HepG2 (cell line): ENCODE measurements at regions not wholly inside any gene's neighbourhood (a gene's known extent, or its start where the extent isn't known, plus 50 kb on each side); places are given as distances from the start of the nearest gene placed in this dataset.

ENCODE experiments used
- ATAC-seq: fragments of 200-7000 bp; cut with Tn5 transposase; 3 replicates; pipeline ENCODE4 v1.9.1; 2020; ENCODE audit warnings: mild to moderate bottlenecking, moderate library complexity
- BruUV-seq: library from RNA; stranded (reverse); fragments of 400-500 nt; replicated peaks from 2 replicates; lab custom pipeline; 2021; lab: Mats Ljungman, UMichigan
- CTCF ChIA-PET: fragments of 300-600 bp; formaldehyde crosslinking; extraction: SDS; loops from one replicate; lab custom pipeline; 2021; ENCODE audit warnings: low total read pairs, inconsistent platforms, low intra/inter-chr PET ratio; lab: Yijun Ruan, JAX
- POLR2A ChIA-PET: fragments of 350-600 bp; sonication (Branson Sonifier 250); formaldehyde crosslinking; loops from one replicate; lab custom pipeline; 2020; ENCODE audit warnings: antibody characterized with exemption, inconsistent platforms; lab: Yijun Ruan, JAX
- DNase-seq: peaks from one replicate; pipeline ENCODE4 v3.0.0-alpha.2; 2015; ENCODE audit warnings: low spot score
- FAIRE-seq: peaks from 3 replicates; lab custom pipeline; 2011; peaks lifted over from hg19 to GRCh38; lab: Jason Lieb, UNC
- H2AFZ ChIP-seq: one replicate; pipeline ENCODE4 v1.6.1; 2011; ENCODE audit warnings: low read length, inconsistent platforms
- H3K27ac ChIP-seq: fragments of 300-600 bp; 3 replicates; pipeline ENCODE4 v1.8.0; 2011; ENCODE audit warnings: mixed run types, mild to moderate bottlenecking, mixed read lengths, low read length, inconsistent platforms; ENCODE audit not compliant: insufficient read depth; ENCODE audit errors: extremely low read length
- H3K27me3 ChIP-seq, 2 experiments: fragments of 200-600 bp in 1 of 2; 2 replicates in 1 of 2; 3 replicates in 1 of 2; pipeline versions ENCODE4 v1.6.0 to v1.8.0; 2011; ENCODE audit warnings: low read length in 2 of 2, mild to moderate bottlenecking in 2 of 2, moderate library complexity in 2 of 2, inconsistent platforms in 1 of 2; ENCODE audit not compliant: insufficient read depth in 2 of 2, control insufficient read depth in 1 of 2
- H3K36me3 ChIP-seq, 2 experiments: fragments of 200-600 bp in 1 of 2; replicated peaks in 1 of 2; 2 replicates in 1 of 2; 3 replicates in 1 of 2; pipeline versions ENCODE4 v1.5.1 to v1.8.0; 2011; ENCODE audit warnings: low read length in 2 of 2, inconsistent platforms in 1 of 2; ENCODE audit not compliant: insufficient read depth in 2 of 2, control insufficient read depth in 1 of 2
- H3K4me1 ChIP-seq: 2 replicates; pipeline ENCODE4 v1.5.1; 2012; ENCODE audit warnings: low read length, inconsistent platforms; ENCODE audit not compliant: insufficient read depth
- H3K4me2 ChIP-seq: 2 replicates; pipeline ENCODE4 v1.6.0; 2011; ENCODE audit warnings: low read depth, low read length, inconsistent platforms
- H3K4me3 ChIP-seq, 3 experiments: fragments of 200-600 bp in 1 of 3; sonication (generic), shearing (Covaris generic) in 1 of 3; replicated peaks in 1 of 3; 2 replicates each; pipeline ENCODE4 v1.5.1; 2011 to 2016; ENCODE audit warnings: low read length in 3 of 3, inconsistent platforms in 2 of 3, low read depth in 2 of 3, mild to moderate bottlenecking in 2 of 3, control low read depth in 1 of 3, mixed read lengths in 1 of 3; ENCODE audit not compliant: insufficient read depth in 1 of 3
- H3K79me2 ChIP-seq: one replicate; pipeline ENCODE4 v1.6.1; 2011; ENCODE audit warnings: low read length, inconsistent platforms; ENCODE audit not compliant: insufficient read depth
- H3K9ac ChIP-seq: 2 replicates; pipeline ENCODE4 v1.6.0; 2011; ENCODE audit warnings: mild to moderate bottlenecking, low read depth, low read length, inconsistent platforms; ENCODE audit not compliant: insufficient read depth
- H3K9me3 ChIP-seq: 2 replicates; pipeline ENCODE4 v1.5.1; 2012; ENCODE audit warnings: mild to moderate bottlenecking, low read length
- H4K20me1 ChIP-seq: 2 replicates; pipeline ENCODE4 v1.6.0; 2011; ENCODE audit warnings: inconsistent platforms, mild to moderate bottlenecking, low read length, moderate library complexity; ENCODE audit not compliant: insufficient read depth
- AKAP8 ChIP-seq: sonication (generic); formaldehyde crosslinking; IDR thresholded peaks from 2 replicates; pipeline ENCODE4 v1.5.1; 2020; ENCODE audit warnings: mild to moderate bottlenecking, missing genetic modification reagents
- RBFOX2 ChIP-seq: fragments of 200-400 bp; formaldehyde crosslinking; IDR thresholded peaks from 2 replicates; pipeline ENCODE4 v1.6.1; 2017; ENCODE audit warnings: low read depth, mild to moderate bottlenecking, low read length
- REST ChIP-seq, 2 experiments: IDR thresholded peaks; 2 replicates each; pipeline ENCODE4 v1.6.1; 2011 to 2012; ENCODE audit warnings: low read length in 2 of 2, borderline replicate concordance in 1 of 2, low read depth in 1 of 2, mild to moderate bottlenecking in 1 of 2, moderate library complexity in 1 of 2
- SMAD9 ChIP-seq: sonication (generic); formaldehyde crosslinking; IDR thresholded peaks from 2 replicates; pipeline ENCODE4 v1.5.1; 2020; ENCODE audit warnings: mild to moderate bottlenecking, missing genetic modification reagents
- SNAPC2 ChIP-seq: sonication (generic); formaldehyde crosslinking; IDR thresholded peaks from 2 replicates; pipeline ENCODE4 v1.8.1; 2022; ENCODE audit warnings: mild to moderate bottlenecking, missing genetic modification reagents
- TEAD2 ChIP-seq: sonication (generic); formaldehyde crosslinking; IDR thresholded peaks from 2 replicates; pipeline ENCODE4 v1.9.0; 2021; ENCODE audit warnings: missing genetic modification reagents
- U2AF1 ChIP-seq: fragments of 200-400 bp; formaldehyde crosslinking; optimal IDR thresholded peaks from 2 replicates; pipeline ENCODE3; 2017; ENCODE audit warnings: mild to moderate bottlenecking, low read depth, low read length
- ZBTB3 ChIP-seq: sonication (generic); formaldehyde crosslinking; IDR thresholded peaks from 2 replicates; pipeline ENCODE4 v1.4.0; 2020; ENCODE audit warnings: low read depth, mild to moderate bottlenecking, moderate library complexity, missing genetic modification reagents, borderline replicate concordance
- ZNF124 ChIP-seq: sonication (generic); formaldehyde crosslinking; IDR thresholded peaks from 2 replicates; pipeline ENCODE4 v1.4.0; 2020; ENCODE audit warnings: missing genetic modification reagents
- ZNF484 ChIP-seq: sonication (generic); formaldehyde crosslinking; IDR thresholded peaks from 2 replicates; pipeline ENCODE4 v1.5.1; 2020; ENCODE audit warnings: mild to moderate bottlenecking, low read depth, missing genetic modification reagents, borderline replicate concordance
- ZNF577 ChIP-seq: sonication (generic); formaldehyde crosslinking; IDR thresholded peaks from 2 replicates; pipeline ENCODE4 v1.4.0; 2020; ENCODE audit warnings: mild to moderate bottlenecking, low read depth, missing genetic modification reagents, borderline replicate concordance
- ZNF775 ChIP-seq: sonication (generic); formaldehyde crosslinking; IDR thresholded peaks from 2 replicates; pipeline ENCODE4 v1.4.0; 2020; ENCODE audit warnings: missing genetic modification reagents, mild to moderate bottlenecking, moderate library complexity, borderline replicate concordance
- ZNF777 ChIP-seq: sonication (generic); formaldehyde crosslinking; IDR thresholded peaks from 2 replicates; pipeline ENCODE4 v1.4.0; 2020; ENCODE audit warnings: missing genetic modification reagents
- in situ Hi-C: cut with HindIII; loops from 2 replicates; pipeline ENCODE4 v1.10.0; 2017; ENCODE audit warnings: low pct_unique_long_range_greater_than_20kb; ENCODE audit not compliant: extremely low pct_ligation_motif_present
- intact Hi-C: fragments of 100-400 bp; cut with micrococcal nuclease; formaldehyde crosslinking; loops from one replicate; pipeline ENCODE4 v1.10.0; 2022; ENCODE audit not compliant: unreplicated experiment
- TF ChIP-seq, protein P1 (sequence below): sonication (generic); formaldehyde crosslinking; conservative IDR thresholded peaks from 2 replicates; pipeline ENCODE4 v1.8.0; 2022; ENCODE audit warnings: mild to moderate bottlenecking, moderate library complexity, missing genetic modification reagents
- TF ChIP-seq, protein P2 (sequence below), 2 experiments: sonication (generic) in 1 of 2; formaldehyde crosslinking in 1 of 2; IDR thresholded peaks; 2 replicates each; pipeline versions ENCODE4 v1.4.0 to v1.6.1; 2018 to 2020; ENCODE audit warnings: missing genetic modification reagents in 2 of 2, borderline replicate concordance in 1 of 2, low read depth in 1 of 2, mild to moderate bottlenecking in 1 of 2, missing biosample characterization in 1 of 2

GRCh38 chr14:55951341-55952206 lies 166.6 kb upstream of the PELI2 start (continued):
- TF ChIP-seq SNAPC2 (CRISPR knock-in tag) (no peak), ZBTB3 (CRISPR knock-in tag) (no peak), AKAP8 (CRISPR knock-in tag) (no peak), ZNF484 (CRISPR knock-in tag) (no peak), REST (IDR thresholded peaks at IDR 0.05; ENCODE audit: borderline replicate concordance in 1 of 2, low read depth in 1 of 2, low read length in 2 of 2) (no peak), ZNF775 (CRISPR knock-in tag) (no peak), ZNF577 (CRISPR knock-in tag) (no peak), SMAD9 (CRISPR knock-in tag) (no peak)

GRCh38 chr14:55954108-55954507 lies 164.1 kb upstream of the PELI2 start:
- in situ Hi-C loops = no loop called here
- H3K36me3 ChIP-seq = no peaks in the 10 kb centered on the region
- H3K27me3 ChIP-seq = no peaks in the 10 kb centered on the region
- no TSS peak for BruUV-seq
- no peak overlapping the region for H2AFZ ChIP-seq
- ATAC-seq = no peak
- CTCF ChIA-PET = no interaction called here
- no peak overlapping the region for H3K9ac ChIP-seq
- no peak for FAIRE-seq
- POLR2A ChIA-PET = no interaction called here
- intact Hi-C loops = no loop called here
- no peak overlapping the region for H3K27ac ChIP-seq
- no peaks in the 10 kb centered on the region for H3K79me2 ChIP-seq
- H4K20me1 ChIP-seq = no peaks in the 10 kb centered on the region
- DNase-seq = no peak
- no peaks in the 10 kb centered on the region for H3K4me1 ChIP-seq
- no peak overlapping the region for H3K4me2 ChIP-seq
- H3K9me3 ChIP-seq = no peaks in the 10 kb centered on the region
- no peak overlapping the region for H3K4me3 ChIP-seq
- TF ChIP-seq U2AF1 = no peak
- TF ChIP-seq RBFOX2 = no peak
- no peak for TF ChIP-seq TEAD2 (CRISPR knock-in tag)
- TF ChIP-seq, protein P1, sequence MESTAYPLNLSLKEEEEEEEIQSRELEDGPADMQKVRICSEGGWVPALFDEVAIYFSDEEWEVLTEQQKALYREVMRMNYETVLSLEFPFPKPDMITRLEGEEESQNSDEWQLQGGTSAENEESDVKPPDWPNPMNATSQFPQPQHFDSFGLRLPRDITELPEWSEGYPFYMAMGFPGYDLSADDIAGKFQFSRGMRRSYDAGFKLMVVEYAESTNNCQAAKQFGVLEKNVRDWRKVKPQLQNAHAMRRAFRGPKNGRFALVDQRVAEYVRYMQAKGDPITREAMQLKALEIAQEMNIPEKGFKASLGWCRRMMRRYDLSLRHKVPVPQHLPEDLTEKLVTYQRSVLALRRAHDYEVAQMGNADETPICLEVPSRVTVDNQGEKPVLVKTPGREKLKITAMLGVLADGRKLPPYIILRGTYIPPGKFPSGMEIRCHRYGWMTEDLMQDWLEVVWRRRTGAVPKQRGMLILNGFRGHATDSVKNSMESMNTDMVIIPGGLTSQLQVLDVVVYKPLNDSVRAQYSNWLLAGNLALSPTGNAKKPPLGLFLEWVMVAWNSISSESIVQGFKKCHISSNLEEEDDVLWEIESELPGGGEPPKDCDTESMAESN = no peak
- TF ChIP-seq, protein P2, sequence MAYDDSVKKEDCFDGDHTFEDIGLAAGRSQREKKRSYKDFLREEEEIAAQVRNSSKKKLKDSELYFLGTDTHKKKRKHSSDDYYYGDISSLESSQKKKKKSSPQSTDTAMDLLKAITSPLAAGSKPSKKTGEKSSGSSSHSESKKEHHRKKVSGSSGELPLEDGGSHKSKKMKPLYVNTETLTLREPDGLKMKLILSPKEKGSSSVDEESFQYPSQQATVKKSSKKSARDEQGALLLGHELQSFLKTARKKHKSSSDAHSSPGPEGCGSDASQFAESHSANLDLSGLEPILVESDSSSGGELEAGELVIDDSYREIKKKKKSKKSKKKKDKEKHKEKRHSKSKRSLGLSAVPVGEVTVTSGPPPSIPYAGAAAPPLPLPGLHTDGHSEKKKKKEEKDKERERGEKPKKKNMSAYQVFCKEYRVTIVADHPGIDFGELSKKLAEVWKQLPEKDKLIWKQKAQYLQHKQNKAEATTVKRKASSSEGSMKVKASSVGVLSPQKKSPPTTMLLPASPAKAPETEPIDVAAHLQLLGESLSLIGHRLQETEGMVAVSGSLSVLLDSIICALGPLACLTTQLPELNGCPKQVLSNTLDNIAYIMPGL (CRISPR knock-in tag; IDR thresholded peaks at IDR 0.05; ENCODE audit: borderline replicate concordance in 1 of 2, low read depth in 1 of 2) = no peak
- TF ChIP-seq ZNF124 = no peak
- TF ChIP-seq ZNF777 (CRISPR knock-in tag) = no peak
